HPDE6-E6E7 (cell line): ENCODE measurements at regions not wholly inside any gene's neighbourhood (a gene's known extent, or its start where the extent isn't known, plus 50 kb on each side); places are given as distances from the start of the nearest gene placed in this dataset.
"Not testable (repeated sequence)": the region's sequence is repeated elsewhere in the genome, so short reads cannot be mapped to it uniquely, and the experiment has no call there.

Experiments used
- DNase-seq: peaks from one replicate; pipeline ENCODE4 v3.0.0; 2011; ENCODE audit warnings: missing footprints; ENCODE audit errors: extremely low spot score

DNA sequence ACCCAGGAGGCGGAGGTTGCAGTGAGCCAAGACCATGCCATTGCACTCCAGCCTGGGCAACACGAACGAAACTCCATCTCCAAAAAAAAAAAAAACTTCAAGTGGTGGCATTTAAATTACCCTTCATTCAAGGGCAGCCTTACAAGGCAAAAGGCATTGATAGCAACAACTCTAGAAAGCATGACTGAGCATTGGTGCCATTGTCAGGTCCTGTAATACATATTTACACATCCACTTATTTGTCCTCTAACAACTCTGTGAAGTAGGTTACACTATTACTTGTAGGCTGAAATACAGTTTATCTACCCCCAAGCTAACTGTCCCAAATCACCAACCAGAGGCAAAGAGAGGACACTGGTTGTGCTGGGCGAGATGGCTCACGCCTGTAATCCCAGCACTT, 52.7 kb upstream of the LARP1 start:
- no peak for DNase-seq

DNA sequence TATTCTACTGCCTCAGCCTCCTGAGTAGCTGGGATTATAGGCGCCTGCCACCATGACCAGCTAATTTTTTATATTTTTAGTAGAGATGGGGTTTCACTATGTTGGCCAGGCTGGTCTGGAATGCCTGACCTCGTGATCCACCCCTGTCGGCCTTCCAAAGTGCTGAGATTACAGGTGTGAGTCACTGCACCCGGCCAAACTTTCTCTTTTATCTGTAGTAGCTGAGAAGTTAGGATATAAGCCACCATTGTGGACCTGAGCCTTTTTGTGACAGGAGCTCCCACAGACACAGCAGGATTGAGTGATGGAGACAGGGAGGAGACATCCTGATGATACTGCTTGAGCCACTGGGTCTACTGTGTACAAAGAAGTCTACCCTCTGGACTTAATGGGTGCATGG, 53.5 kb upstream of the LARP1 start:
- DNase-seq: not testable (repeated sequence)

DNA sequence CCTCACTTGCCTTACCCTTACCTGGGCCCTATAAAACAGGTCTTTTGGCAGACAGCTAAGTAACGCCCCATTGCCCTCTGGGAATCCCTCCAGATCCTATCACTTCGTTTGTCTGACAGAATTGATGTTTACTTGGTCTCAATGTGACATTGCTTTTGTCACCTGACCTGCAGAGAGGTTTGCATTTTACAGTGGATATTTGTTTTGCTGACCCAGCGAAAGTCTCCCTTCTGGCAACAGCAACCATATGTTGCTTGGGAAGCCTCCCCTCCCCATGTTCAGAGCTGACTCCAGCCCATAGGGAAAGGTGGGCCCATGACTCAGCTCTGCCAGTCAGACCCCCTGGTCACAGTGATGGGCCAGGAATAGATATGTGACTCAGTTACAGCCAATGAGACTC, 54.0 kb upstream of the LARP1 start:
- DNase-seq: no peak

DNA sequence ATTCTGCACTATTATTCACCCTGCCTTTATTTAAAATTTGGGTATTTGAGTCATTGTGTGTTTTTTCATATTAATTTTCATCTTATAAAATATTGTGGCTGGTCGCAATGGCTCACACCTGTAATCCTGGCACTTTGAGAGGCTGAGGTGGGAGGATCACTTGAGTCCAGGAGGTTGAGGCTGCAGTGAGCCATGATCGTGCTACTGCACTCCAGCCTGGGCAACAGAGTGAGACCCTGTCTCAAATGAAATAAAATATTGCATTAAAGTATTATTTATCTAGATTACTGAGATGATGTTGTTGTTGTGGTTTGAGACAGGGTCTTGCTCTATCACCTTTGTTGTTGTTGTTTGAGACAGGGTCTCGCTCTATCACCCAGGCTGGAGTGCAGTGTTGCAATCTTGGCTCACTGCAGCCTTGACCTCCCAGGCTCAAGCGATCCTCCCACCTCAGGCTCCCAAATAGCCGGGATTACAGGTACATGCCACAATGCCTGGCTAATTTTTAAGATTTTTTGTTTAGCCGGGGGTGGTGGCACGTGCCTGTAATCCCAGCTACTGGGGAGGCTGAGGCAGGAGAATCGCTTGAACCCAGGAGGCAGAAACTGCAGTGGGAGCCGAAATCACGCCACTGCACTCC, 54.8 kb upstream of the LARP1 start:
- DNase-seq: not testable (repeated sequence)

DNA sequence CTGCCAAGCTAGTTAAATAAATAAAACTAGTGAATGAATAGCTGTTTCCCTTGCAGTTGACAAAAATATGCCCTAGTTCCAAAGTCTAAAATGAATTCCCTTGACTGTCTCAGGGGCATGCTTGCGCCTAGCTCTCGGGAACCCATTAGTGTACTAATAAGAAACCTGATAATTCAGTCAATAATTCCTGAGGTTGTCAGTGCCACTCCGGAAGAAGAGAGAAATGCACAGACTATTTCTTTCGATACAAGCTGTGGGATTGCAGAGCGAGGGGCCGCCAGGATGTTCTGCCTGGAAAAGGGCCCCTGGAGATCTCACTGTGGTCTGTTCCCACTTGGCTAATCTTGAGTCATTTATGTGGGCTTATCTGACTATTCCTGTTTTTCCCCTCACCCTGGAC, 56.4 kb upstream of the LARP1 start:
- no peak for DNase-seq

DNA sequence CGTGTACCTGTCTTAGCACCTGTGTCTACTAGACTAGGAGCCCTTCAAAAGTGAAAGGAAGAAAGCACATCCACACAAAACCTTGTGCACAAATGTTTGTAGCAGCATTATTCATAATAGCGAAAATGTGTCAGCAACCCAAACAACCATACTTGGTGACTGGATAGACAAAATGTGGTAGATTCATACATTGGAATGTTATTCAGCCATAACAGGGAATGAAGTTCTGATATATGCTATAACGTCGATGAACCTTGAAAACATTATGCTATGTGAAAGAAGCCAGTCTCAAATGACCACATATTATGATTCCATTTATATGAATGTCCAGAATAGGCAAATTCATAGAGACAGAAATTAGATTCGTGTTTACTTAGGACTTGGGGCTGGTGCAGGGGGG, 57.8 kb upstream of the LARP1 start:
- no peak for DNase-seq

DNA sequence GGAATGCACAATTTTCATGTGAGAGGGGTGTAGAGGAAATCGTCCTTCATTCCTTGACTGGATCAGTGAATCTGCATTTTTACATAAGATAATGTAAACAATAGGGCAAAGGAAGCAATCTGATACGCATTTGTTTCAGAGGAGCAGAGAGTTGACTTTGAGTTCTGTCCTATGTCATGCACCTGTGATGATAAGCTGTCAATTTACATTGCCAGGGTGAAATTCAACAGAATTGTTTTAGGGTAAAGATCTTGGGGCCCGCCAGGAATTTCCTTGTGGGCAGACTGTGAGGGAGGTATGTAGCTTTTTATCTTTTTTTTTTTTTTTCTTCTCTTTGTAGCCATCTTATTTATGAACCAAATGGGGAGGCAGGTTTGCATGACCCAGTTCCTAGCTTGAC, 58.3 kb upstream of the LARP1 start:
- DNase-seq: no peak

DNA sequence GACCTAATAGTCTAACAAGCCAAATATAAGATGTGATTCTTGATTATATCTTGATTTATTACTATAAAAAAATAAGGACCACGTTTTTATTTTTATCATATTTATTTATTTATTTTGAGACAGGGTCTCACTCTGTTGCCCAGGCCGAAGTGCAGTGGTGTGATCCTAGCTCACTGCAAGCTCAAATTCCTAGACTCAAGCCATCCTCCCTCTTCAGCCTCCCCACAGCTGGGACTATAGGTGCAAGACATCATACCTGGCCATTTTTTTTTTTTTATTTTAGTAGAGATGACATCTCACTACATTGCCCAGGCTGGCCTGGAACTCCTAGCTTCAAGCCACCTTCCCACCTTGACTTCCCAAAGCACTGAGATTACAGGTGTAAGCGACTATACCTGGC, 61.0 kb upstream of the LARP1 start:
- no peak for DNase-seq

DNA sequence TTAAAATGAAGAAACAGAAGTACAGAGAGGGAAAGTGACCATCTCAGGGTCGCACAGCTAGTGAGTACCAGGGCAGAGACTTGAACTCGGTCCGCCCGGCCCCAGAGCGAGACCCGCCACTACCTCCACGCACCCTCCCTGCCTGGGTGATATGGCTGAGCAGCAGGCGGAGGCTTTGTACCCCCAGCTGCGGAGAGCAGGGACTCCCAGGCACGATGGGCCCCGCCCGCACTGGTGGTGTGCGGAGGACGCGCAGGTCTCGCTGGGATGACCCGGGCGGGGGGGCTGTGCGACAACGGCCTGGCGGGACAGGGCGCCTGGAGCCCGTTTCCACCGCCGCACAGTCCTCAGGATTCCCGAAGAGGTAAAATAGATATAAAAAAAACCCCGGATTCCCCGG, 64.7 kb upstream of the LARP1 start:
- no peak for DNase-seq

DNA sequence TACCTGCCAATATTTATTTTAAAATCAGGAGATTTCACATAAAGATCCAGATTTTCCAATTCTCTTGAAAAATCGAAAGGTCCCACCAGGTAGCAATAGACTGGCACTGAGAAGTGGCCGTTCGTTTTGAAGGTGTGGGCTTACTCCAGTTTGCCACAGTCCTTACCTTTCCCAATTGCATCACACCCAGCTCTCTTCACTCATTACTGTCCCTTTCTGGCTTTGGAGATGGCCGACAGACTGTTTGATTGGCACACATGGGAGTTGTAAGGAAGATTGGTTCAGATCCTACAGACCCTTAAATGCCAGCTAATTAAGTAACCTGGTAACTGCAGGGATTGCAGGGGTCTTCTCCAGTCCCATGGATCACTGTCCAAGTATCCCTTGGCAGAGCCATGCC, 68.7 kb upstream of the LARP1 start:
- DNase-seq: no peak

DNA sequence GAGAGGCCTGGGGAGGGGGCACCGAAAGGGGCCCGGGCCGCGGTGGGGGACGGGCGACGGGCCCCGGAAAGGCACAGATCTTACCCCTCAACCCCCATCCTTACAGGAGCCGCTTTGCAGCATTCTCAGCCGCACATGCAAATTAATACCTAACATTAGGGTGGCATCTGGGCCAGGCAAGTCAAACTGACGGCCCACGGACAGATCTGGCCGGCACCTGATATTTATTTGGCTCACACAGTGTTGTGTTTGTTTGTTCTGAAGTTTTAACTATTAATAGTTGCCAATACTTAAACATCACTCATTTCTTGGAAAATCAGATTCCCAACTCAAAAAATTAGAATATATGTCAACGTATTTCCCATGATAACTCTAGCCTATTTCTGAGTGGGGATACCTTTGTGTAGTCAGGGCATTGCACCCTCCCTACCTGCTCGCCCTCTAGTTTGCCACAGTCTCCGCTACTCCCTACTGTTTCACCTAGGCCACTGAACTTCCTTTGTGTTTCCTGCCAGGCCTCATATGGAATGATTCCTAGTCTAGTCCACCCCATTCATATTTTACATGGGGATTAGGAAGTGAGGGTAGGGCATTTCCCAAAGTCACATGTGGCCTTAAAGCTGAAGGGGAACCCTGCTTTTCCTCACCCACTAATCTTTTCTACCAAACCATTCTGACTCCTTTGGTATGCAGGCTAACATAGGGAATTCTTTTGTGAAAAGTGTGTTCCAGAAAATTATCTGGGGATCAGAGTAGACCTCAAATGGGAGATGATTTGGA, 71.9 kb upstream of the LARP1 start:
- DNase-seq: no peak

DNA sequence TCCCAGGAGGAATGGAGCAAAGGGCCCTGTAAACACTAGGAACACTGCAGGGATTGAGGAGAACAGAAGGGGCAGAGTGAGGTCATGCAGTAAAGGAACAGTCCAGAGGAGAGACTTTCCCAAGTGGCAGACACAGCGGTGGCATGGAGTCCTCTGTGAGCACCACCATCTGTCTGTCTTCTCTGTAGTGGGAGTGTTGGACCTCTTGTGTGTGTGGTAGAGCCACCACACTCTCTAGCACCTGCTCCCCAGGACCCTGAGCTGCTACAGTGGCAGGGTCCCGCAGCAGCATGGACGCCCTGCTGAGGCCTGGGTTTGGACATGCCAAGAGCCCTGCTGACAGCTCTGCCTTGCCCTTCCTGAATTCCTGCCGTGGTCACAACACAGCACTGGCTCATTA, 75.7 kb upstream of the LARP1 start:
- no peak for DNase-seq

DNA sequence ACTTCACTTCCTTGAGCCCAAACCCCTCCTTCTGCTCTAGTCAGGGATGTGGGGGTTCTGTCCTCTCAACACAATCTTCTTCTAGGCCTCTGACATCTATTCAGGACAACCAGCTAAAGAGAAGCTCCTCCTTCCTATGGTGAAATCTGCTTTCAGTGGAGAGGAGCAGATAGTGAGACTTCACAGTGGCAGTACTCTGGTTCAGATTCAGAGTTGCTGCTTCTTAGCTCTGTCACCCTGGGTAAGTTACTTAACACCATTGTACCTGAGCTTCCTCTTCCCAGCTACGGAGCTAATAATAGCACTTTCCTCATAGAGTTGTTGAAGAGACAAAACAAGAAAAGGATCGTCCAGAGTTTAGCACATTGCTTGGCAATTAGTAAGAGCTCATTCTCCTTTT, 77.3 kb upstream of the LARP1 start:
- peak; percentile 44 for DNase-seq

DNA sequence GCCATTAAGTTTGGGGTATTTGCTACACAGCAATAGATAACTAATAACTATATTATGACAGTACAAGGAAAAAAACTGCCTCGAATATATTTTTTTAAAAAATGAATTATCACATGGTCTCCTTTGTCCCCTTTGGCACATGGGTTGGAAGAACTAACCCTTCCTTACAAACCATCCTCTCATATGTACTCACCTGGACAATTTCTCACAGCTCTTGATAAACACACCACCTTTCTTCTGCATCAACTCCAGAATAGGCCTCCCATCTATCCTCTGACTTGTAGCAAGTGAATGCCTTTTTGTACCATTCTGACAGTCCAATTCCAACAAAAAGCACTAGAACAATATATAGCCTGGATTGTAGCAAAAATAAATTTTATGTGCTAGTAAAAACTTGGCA, 78.7 kb upstream of the LARP1 start:
- DNase-seq: no peak

DNA sequence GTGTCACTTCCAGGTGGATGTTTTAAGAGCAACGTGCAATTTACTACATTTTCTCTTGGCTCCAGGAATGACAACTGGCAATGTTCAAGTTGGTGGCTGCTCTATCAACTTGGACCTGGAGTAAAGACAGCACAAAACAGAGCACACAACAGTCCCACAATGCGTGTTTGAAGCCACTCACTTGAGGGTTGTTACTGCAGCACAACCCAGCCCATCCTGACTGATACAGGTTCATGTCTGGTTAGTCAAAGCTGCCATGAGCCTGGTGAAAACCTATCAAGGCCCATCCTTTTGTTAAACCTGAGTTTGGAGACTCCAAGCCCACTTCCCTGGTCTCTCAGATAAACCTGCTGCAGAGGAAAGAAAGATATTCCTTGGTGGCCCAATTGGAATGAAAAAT, 81.1 kb upstream of the LARP1 start:
- DNase-seq: no peak

DNA sequence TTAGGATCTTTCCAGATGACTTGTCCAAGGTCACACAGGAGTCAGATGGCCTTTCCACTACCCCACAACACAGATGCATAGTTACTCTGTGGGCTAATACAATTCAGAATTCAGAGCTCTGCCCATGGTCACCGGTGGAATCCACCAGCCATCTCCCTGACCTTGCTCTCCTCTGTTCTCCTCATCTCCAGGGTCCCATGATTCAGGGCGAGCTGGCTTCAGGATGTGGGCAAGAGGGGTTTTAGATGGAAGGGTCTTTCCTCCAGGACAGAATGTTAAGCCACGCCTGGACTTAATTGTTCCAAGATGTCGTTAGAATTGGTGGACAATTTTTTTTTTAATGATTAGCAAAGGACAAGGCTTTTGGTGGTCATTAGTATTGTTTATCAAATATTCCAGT, 81.7 kb upstream of the LARP1 start:
- no peak for DNase-seq

DNA sequence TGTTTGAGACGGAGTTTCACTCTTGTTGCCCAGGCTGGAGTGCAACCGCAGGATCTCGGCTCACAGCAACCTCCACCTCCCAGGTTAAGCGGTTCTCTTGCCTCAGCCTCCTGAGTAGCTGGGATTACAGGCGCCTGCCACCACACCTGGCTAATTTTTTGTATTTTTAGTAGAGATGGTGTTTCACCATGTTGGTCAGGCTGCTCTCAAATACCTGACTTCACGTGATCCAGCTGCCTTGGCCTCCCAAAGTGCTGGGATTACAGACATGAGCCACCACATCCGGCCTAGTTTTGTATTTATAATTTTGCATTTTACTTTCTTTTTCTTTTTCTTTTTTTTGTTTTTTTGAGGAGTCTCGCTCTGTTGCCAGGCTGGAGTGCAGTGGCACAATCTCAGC, 85.3 kb upstream of the LARP1 start:
- not testable (repeated sequence) for DNase-seq

DNA sequence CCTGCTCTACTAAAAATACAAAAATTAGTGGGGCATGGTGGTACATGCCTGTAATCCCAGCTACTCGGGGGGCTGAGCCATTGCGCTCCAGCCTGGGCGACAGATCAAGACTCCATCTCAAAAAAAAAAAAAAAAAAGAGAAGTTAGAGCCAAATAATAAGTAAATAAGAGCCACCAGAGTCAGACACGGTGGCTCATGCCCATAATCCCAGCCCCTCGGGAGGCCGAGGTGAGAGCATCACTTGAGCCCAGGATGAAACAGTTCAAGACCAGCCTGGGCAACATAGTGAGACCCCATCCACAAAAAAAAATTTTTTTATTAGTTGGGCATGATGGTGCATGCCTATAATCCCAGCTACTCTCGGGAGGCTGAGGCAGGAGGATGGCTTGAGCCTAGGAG, 85.8 kb upstream of the LARP1 start:
- no peak for DNase-seq

DNA sequence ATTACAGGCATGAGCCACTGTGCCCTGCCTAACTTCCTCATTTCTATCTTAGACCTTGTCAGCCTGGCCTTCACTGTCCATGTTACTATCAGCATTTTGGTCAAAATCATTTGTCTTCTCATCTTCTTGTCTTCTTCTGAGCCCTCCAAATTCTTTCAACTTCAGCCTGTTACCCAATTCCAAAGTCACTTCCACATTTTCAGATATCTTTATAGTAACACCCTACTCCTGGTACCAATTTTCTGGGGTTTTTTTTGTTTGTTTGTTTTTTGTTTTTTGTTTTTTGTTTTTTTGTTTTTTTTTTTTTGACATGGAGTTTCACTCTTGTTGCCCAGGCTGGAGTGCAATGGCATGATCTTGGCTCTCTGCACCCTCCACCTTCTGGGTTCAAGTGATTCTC, 90.3 kb upstream of the LARP1 start:
- DNase-seq: no peak

DNA sequence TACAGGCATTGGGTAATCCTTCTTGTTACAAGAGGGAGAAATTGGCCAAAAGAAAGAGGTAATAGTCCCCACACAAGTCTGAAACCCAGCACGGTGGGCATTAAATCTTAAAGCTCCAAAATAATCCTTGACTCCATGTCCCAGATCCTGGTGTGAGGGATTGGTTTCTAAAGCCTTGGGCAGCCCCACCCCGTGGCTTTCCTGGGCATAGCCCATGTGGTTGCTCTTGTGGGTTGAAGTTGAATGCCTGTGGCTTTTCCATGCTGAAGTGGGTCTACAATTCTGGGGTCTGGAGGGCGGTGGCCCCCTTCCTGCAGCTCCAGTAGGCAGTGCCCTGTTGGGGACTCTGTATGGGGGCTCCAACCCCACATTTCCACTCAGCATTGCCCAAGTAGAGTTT, 91.8 kb upstream of the LARP1 start:
- DNase-seq: no peak

DNA sequence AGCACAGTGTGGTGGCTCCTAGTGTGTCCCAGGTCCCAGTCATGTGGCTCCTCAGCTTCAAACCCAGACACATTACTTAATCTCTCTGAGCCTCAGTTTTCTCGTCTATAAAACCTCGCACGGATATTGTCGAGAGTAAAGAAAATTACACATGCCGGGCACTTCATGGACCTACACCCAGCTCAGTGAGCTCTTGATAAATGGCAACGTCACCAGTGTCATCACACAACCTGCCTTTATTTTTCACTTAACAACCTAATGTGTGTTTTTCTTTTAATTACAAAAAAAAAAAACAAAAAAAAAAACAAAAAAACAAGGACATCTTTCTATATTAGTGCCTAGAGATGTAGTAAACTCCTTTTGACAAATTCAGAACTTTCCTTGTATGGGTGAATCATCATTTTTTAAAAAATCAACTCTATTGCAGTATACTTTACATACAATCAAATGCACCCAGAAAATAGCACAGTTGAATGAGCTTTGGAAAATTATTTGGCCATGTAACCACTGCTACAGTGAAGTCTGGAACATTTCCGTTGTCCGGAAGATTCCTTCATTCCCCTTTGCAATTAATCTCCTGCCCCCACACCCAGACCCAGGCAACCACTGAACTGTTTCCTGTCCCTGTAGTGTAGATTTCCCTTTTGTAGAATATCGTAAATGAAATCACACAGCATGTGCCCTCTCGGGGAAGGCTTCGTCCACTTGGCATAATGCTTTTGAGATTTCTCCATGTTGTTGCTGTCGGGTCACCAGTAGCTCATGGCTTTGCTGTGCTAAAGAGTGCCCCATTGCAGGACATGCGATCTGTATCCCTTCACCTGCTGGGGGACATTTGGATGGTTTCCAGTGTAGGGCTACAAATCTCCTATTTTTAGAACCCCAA, 100.4 kb upstream of the LARP1 start:
- DNase-seq: no peak

DNA sequence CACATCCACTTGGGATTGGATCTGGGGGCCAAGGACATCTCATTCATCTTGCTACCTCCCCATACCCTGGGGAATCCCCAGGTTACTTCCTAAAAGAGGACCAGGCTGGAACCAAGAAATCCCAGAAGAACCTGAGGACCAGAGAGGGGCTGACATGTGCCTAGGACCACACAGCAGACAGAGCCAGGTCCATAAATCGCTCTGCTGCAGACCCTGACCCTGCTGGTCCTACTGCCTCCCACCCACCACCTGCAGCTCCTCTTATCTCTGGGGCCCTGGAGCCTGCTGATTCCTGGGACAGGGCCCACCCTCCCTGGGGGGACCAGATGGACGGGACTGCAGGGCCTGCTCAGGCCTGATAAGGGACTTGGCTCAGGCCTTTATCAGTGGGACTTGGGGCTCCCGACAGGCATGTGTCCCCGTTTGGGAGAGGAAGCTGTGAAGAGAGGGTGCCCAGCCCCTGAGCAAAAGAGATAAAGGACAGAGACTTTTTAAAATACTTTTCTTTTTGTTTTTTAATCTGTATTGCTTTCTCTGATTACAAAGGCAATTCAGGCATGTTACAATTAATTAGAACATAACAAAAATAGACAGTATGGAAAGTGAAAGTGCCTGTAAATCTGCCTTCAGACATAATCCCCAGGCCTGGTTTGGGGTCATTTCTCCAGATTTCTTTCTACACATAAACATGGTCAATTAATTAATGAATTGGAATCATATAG, 101.3 kb upstream of the LARP1 start:
- no peak for DNase-seq
